Activated T-cell treated with anti-CD3 and anti-CD28 coated beads, Interleukin-2, amount 50 U/mL, for 4 hours (primary cell): ENCODE measurements at regions not wholly inside any gene's neighbourhood (a gene's known extent, or its start where the extent isn't known, plus 50 kb on each side); places are given as distances from the start of the nearest gene placed in this dataset.
A peak's percentile ranks its signal among the peaks of the same experiment; 100 is the strongest.

Source experiments
- ATAC-seq, 2 donors: fragments of 200-7000 bp; cut with Tn5 transposase; one replicate each; pipeline ENCODE4 v1.10.0; 2021
- DNase-seq: peaks from one replicate; pipeline ENCODE4 v3.0.0-alpha.2; 2020
- H3K27me3 Mint-ChIP-seq: one replicate; pipeline ENCODE4 v1.8.0; 2021; ENCODE audit warnings: low read depth, mixed read lengths
- H3K36me3 Mint-ChIP-seq: one replicate; pipeline ENCODE4 v1.8.0; 2022; ENCODE audit warnings: mixed read lengths; ENCODE audit not compliant: insufficient read depth
- H3K4me1 Mint-ChIP-seq: one replicate; pipeline ENCODE4 v1.8.0; 2021; ENCODE audit warnings: low read depth, mixed read lengths
- H3K4me3 Mint-ChIP-seq: one replicate; pipeline ENCODE4 v1.8.0; 2021; ENCODE audit warnings: mild to moderate bottlenecking, moderate library complexity, mixed read lengths
- H3K9me3 Mint-ChIP-seq: one replicate; pipeline ENCODE4 v1.8.0; 2021; ENCODE audit warnings: mixed read lengths

DNA sequence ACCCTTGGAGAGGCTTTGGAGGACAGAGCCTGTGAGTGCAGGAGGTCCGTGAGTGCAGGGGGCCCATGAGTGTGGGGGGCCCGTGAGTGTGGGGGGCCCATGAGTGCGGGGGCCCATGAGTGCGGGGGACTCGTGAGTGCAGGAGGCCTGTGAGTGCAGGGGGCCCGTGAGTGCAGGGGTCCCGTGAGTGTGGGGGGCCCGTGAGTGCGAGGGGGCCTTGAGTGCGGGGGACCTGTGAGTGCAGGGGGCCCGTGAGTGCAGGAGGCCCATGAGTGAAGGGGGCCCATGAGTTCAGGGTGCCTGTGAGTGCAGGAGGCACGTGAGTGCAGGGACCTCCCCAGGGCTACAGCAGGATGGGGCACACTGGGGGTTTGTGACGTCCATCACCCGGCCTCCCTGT, 108.3 kb upstream of the TTC34 start:
- DNase-seq (no peak), ATAC-seq (no peak)
- Mint-ChIP-seq H3K27me3 (no peaks in the 10 kb centered on the region), H3K4me3 (no peak overlapping the region), H3K4me1 (no peaks in the 10 kb centered on the region), H3K9me3 (no peaks in the 10 kb centered on the region), H3K36me3 (no peaks in the 10 kb centered on the region)

DNA sequence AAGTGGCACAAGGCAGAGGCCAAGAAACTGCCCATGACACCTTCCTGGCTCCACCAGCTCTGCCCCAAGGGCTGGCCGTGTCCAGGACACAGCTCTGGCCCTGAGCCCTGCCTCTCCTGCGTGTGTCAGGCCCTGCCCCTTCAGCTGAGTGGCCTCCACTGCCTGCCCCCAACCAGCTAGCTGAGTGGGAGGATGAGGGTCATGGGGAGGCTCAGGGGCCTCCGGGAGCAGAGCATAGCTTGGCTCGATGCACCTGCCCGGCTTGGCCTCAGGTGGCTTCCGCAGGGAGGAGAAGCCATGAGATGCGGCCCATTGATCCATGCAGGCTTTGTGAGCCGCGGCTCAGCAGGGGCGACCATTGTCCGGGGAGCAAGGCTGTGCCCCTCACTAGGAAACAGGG, 108.7 kb upstream of the TTC34 start:
- Mint-ChIP-seq H3K4me1 (no peaks in the 10 kb centered on the region), H3K9me3 (no peaks in the 10 kb centered on the region), H3K4me3 (no peak overlapping the region), H3K36me3 (no peaks in the 10 kb centered on the region), H3K27me3 (no peaks in the 10 kb centered on the region)
- no peak for ATAC-seq
- DNase-seq: no peak

DNA sequence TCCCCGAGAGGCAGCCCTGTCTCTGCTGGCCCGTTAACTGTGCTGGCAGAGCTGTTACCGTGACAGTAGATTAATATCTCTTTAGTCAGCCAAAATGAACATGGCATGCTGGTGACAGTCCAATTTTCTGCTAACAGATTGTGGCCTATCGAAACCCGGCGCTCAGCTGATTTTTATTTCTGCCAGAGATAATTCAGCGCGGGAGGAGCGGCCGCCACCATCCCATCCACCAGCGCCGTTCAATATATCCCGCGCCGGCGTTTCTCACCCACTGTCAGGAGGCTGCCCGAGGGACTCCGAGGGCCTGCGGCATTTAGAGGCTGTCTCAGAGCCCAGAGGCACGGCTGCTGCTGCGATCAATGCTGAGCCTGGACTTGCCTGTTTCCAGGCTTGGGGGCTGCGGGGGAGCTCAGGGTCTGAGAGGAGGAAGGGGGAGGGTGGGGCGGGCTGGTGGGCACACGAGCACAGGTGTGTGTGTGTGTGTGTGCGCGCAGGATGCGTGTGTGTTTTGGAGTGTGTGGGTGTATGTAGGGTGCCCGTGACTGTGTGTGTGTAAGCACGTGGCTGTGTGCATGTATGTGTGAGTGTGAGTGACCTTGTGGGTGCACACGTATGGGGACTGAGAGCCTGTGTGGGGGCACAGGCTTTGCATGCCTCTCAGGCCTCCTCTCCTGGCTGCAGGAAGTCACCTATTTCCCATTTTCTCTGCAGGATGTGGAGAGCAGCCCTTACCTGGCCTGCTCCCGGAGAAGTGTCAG, 109.7 kb upstream of the ACTRT2 start:
- Mint-ChIP-seq H3K27me3 (no peaks in the 10 kb centered on the region), H3K4me3 (no peak overlapping the region), H3K36me3 (no peaks in the 10 kb centered on the region), H3K4me1 (no peaks in the 10 kb centered on the region), H3K9me3 (no peaks in the 10 kb centered on the region)
- DNase-seq (no peak), ATAC-seq (no peak)

GRCh38 chr1:2912424-2913061, 108.7 kb upstream of the ACTRT2 start:
- no peak overlapping the region for H3K4me3 Mint-ChIP-seq
- no peaks in the 10 kb centered on the region for H3K9me3 Mint-ChIP-seq
- H3K36me3 Mint-ChIP-seq: no peaks in the 10 kb centered on the region
- no peaks in the 10 kb centered on the region for H3K4me1 Mint-ChIP-seq
- no peak for ATAC-seq
- H3K27me3 Mint-ChIP-seq: no peaks in the 10 kb centered on the region
- DNase-seq: no peak

DNA sequence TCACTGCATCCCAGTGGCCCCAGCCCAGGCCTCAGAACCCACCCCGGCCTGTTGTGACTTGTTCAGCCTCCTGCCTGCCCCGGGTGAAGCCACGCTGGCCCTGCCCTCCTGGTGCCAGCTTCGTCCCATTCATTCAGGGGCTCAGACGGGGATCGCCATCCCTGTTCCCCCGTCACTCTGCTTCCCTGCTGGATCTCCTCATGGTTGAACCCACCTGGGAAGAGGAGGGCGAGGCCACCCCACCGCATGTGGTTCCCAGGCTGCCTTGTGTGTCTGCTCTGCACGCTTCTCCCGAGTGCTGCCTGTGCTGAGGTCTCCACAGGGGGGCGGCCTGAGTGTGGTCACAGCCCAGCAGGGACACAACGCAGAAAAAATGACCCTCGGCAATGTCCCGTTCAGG, 108.2 kb upstream of the ACTRT2 start:
- ATAC-seq: no peak
- H3K27me3 Mint-ChIP-seq: no peaks in the 10 kb centered on the region
- DNase-seq: no peak
- no peaks in the 10 kb centered on the region for H3K36me3 Mint-ChIP-seq
- no peak overlapping the region for H3K4me3 Mint-ChIP-seq
- H3K9me3 Mint-ChIP-seq: no peaks in the 10 kb centered on the region
- no peaks in the 10 kb centered on the region for H3K4me1 Mint-ChIP-seq

DNA sequence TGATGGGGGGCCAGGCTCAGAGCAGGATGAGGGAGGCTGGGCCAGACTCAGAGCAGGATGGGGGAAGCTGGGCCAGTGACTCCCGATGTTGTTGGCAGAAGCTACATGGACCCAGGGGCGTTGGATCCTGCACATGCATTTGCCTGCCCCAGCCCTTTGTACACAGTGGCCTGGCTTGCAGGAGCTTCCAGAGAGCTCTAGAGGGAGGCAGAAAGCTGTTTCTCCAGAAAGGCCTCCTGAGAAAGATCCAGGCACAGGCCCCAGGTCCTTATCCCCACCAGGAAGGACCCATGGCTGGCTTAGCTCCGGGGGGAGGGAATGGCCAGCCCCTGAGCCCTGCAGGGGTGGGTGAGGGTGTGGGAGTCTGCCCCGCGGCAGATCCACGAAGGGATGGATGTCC, 106.6 kb upstream of the ACTRT2 start:
- H3K4me1 Mint-ChIP-seq: no peaks in the 10 kb centered on the region
- ATAC-seq (no peak), DNase-seq (no peak)
- H3K9me3 Mint-ChIP-seq: no peaks in the 10 kb centered on the region
- no peaks in the 10 kb centered on the region for H3K36me3 Mint-ChIP-seq
- no peak overlapping the region for H3K4me3 Mint-ChIP-seq
- no peaks in the 10 kb centered on the region for H3K27me3 Mint-ChIP-seq

- H3K4me1 Mint-ChIP-seq: no peaks in the 10 kb centered on the region
- no peaks in the 10 kb centered on the region for H3K36me3 Mint-ChIP-seq
- no peak overlapping the region for H3K4me3 Mint-ChIP-seq
- ATAC-seq (no peak), DNase-seq (no peak)
- H3K9me3 Mint-ChIP-seq: no peaks in the 10 kb centered on the region
- H3K27me3 Mint-ChIP-seq: no peaks in the 10 kb centered on the region
These were observed 105.1 kb upstream of the ACTRT2 start for GRCh38 chr1:2916153-2916552.

DNA sequence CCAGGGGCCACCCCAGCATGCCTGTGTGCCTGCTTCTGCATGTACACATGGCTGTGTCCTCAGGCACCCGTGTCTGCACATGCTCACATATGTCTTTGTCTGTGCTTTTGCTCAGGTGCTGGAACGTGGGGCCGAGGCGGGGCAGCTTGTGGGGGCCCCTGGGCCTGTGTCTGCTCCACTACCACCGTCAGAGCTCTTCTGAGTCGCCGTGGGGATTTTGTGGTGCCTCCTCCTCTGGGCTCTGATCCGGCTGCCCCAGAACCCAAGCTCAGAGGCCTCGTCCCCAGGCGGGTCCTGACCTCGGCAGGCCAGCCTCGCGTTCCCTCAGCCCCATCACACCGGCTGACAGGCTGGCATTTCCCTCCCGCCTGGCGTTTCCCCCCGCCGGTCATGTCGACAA, 104.6 kb upstream of the ACTRT2 start:
- H3K4me3 Mint-ChIP-seq: no peak overlapping the region
- no peaks in the 10 kb centered on the region for H3K27me3 Mint-ChIP-seq
- H3K9me3 Mint-ChIP-seq: no peaks in the 10 kb centered on the region
- DNase-seq (no peak), ATAC-seq (no peak)
- H3K36me3 Mint-ChIP-seq: no peaks in the 10 kb centered on the region
- no peaks in the 10 kb centered on the region for H3K4me1 Mint-ChIP-seq

GRCh38 chr1:2917284-2917683, 104.0 kb upstream of the ACTRT2 start:
- Mint-ChIP-seq H3K4me1 (no peaks in the 10 kb centered on the region), H3K36me3 (no peaks in the 10 kb centered on the region), H3K4me3 (no peak overlapping the region), H3K9me3 (no peaks in the 10 kb centered on the region), H3K27me3 (no peaks in the 10 kb centered on the region)
- DNase-seq (no peak), ATAC-seq (no peak)

GRCh38 chr1:2918441-2918840, 102.8 kb upstream of the ACTRT2 start:
- no peaks in the 10 kb centered on the region for H3K4me1 Mint-ChIP-seq
- no peak for ATAC-seq
- H3K36me3 Mint-ChIP-seq: no peaks in the 10 kb centered on the region
- H3K4me3 Mint-ChIP-seq: no peak overlapping the region
- no peaks in the 10 kb centered on the region for H3K9me3 Mint-ChIP-seq
- H3K27me3 Mint-ChIP-seq: no peaks in the 10 kb centered on the region
- no peak for DNase-seq

- H3K36me3 Mint-ChIP-seq: no peaks in the 10 kb centered on the region
- H3K4me1 Mint-ChIP-seq: no peaks in the 10 kb centered on the region
- ATAC-seq (no peak), DNase-seq (no peak)
- no peak overlapping the region for H3K4me3 Mint-ChIP-seq
- no peaks in the 10 kb centered on the region for H3K9me3 Mint-ChIP-seq
- peaks cover 7% of the 10 kb centered on the region for H3K27me3 Mint-ChIP-seq
These were observed 101.4 kb upstream of the ACTRT2 start for GRCh38 chr1:2919841-2920240.

GRCh38 chr1:2920421-2921015, 100.7 kb upstream of the ACTRT2 start:
- no peak for ATAC-seq

DNA sequence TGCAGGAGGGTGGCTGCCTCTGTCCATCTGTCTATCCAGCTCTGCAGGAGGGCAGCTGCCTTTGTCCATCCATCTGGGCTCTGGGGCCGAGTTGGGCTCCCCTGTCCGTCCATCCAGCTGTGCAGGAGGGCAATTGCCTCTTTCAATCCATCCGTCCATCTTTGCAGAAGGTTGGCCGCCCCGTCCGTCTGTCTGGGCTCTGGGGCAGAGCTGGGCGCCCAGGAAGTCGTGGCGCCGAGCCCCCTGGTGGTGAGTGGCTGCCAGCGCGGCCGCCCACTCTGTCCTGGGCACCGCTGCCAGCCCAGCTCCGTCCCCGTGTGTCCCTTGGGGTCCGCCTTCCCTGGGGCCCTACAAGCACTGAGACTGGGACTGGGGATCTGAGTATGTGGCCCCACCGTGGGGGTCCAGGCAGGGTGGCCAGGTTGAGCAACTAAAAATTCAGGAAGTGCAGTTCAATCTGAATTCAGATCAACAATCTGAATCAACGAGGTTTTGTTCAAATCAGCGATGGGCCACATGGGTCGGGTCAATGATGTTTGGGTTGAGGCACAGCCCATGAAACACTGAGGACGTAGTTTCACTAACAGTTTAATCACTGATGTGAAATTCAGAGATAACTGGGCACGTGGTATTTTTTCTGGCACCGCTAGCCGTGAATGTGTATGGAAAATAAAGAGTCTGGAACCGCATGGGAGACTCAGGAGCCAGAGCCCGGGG, 99.1 kb upstream of the ACTRT2 start:
- peaks cover 10% of the 10 kb centered on the region for H3K27me3 Mint-ChIP-seq
- no peak overlapping the region for H3K4me3 Mint-ChIP-seq
- H3K36me3 Mint-ChIP-seq: no peaks in the 10 kb centered on the region
- ATAC-seq (peak in 1 of 2 donors; percentile 58), DNase-seq (peak; percentile 19)
- no peaks in the 10 kb centered on the region for H3K4me1 Mint-ChIP-seq
- H3K9me3 Mint-ChIP-seq: no peaks in the 10 kb centered on the region

More at GRCh38 chr1:2920421-2921015, 100.7 kb upstream of the ACTRT2 start:
- DNase-seq: no peak
- Mint-ChIP-seq H3K27me3 (peaks cover 8% of the 10 kb centered on the region), H3K9me3 (no peaks in the 10 kb centered on the region), H3K36me3 (no peaks in the 10 kb centered on the region), H3K4me1 (no peaks in the 10 kb centered on the region), H3K4me3 (no peak overlapping the region)

DNA sequence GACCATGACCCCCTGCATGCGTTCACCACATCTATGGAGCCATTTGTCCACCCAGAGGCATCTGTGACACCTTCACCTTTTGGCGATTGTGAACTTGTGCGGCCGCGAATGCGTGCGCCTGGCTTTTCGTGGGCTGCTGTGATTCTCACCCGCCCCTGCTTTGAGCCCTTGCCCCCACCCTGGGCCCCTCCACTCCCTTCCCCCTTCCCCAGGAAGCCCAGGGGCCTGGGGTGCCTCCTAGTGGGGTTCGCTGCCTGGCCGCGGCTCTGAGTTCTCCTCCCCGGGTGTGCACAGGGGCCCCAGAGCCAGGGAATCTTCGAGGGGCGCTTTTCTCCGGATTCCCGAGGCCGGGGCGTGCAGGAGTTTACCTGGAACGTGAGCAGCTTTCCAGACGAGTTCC, 97.9 kb upstream of the ACTRT2 start:
- no peaks in the 10 kb centered on the region for H3K4me1 Mint-ChIP-seq
- no peak for ATAC-seq
- peaks cover 10% of the 10 kb centered on the region for H3K27me3 Mint-ChIP-seq
- no peaks in the 10 kb centered on the region for H3K36me3 Mint-ChIP-seq
- no peak for DNase-seq
- no peaks in the 10 kb centered on the region for H3K9me3 Mint-ChIP-seq
- H3K4me3 Mint-ChIP-seq: no peak overlapping the region
